ENCODE measurements at regions not wholly inside any gene's neighbourhood (a gene's known extent, or its start where the extent isn't known, plus 50 kb on each side); places are given as distances from the start of the nearest gene placed in this dataset.

DNA sequence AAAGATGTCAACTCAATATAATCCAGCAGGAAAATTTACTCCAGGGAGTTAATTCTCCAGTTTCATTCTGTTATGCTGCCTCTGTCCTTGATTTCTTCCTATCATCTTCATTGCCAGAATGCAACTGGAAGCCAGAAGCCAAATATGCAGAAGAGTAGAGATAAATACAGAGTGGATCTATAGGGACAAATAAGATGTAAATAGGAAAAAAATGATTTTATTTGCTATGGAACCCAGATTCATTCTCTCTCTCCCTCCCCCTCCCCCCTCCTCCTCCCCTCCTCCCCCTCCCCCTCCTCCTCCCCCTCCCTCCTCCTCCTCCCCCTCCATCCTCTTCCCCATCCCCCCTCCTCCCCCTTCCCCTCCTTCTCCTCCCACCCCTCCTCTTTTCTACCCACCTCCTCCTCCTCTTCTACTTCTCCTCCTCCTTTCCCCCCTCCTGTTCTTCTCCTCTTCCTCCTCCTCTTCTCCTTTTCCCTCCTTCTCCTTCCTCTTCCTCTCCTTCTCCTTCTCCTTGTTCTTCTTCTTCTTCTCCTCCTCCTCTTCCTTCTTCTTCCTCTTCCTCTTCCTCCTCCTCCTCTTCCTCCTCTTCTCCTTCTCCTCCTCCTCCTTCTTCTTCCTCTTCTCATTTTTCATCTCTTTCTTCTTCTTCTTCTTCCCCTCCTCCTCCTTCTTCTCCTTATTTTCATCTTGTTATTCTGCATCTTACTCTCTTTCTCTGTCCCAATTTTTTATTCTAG, 306.4 kb downstream of the NUF2 start:
- H3K27ac ChIP-seq (ENCODE audit: extremely low read depth, low read depth, low read length) = no peak overlapping the region
- no peaks in the 10 kb centered on the region for H3K9me3 ChIP-seq (ENCODE audit: control insufficient read depth, insufficient read depth, low read depth, low read length)
- no peaks in the 10 kb centered on the region for H3K36me3 ChIP-seq (ENCODE audit: control insufficient read depth in 2 of 2, insufficient read depth in 1 of 2, low read length in 2 of 2)
- H3K4me3 ChIP-seq (ENCODE audit: low read depth, low read length) = no peak overlapping the region
- POLR2A ChIA-PET = no interaction called here
- TF ChIP-seq ZNF138 (tag by site-specific recombination; IDR thresholded peaks at IDR 0.05; ENCODE audit: borderline replicate concordance) (no peak), ZNF366 (tag by site-specific recombination; conservative IDR thresholded peaks at IDR 0.05) (peak; percentile 37; the same call in 1 of the 2 replicates), ZNF747 (tag by site-specific recombination; IDR thresholded peaks at IDR 0.05) (no peak), ZNF202 (tag by site-specific recombination; IDR thresholded peaks at IDR 0.05; ENCODE audit: borderline replicate concordance) (no peak), KLF9 (tag by site-specific recombination; IDR thresholded peaks at IDR 0.05; ENCODE audit: low read depth) (no peak)
- TF ChIP-seq, protein P1, sequence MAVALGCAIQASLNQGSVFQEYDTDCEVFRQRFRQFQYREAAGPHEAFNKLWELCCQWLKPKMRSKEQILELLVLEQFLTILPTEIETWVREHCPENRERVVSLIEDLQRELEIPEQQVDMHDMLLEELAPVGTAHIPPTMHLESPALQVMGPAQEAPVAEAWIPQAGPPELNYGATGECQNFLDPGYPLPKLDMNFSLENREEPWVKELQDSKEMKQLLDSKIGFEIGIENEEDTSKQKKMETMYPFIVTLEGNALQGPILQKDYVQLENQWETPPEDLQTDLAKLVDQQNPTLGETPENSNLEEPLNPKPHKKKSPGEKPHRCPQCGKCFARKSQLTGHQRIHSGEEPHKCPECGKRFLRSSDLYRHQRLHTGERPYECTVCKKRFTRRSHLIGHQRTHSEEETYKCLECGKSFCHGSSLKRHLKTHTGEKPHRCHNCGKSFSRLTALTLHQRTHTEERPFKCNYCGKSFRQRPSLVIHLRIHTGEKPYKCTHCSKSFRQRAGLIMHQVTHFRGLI (tag by site-specific recombination; IDR thresholded peaks at IDR 0.05) = no peak
- TF ChIP-seq, protein P2, sequence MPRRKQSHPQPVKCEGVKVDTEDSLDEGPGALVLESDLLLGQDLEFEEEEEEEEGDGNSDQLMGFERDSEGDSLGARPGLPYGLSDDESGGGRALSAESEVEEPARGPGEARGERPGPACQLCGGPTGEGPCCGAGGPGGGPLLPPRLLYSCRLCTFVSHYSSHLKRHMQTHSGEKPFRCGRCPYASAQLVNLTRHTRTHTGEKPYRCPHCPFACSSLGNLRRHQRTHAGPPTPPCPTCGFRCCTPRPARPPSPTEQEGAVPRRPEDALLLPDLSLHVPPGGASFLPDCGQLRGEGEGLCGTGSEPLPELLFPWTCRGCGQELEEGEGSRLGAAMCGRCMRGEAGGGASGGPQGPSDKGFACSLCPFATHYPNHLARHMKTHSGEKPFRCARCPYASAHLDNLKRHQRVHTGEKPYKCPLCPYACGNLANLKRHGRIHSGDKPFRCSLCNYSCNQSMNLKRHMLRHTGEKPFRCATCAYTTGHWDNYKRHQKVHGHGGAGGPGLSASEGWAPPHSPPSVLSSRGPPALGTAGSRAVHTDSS (tag by site-specific recombination; IDR thresholded peaks at IDR 0.05) = peak; percentile 76; the same call in 1 of the 2 replicates
- CTCF ChIA-PET = no interaction called here
- no peaks in the 10 kb centered on the region for H3K4me1 ChIP-seq (ENCODE audit: control insufficient read depth, insufficient read depth, low read length)

DNA sequence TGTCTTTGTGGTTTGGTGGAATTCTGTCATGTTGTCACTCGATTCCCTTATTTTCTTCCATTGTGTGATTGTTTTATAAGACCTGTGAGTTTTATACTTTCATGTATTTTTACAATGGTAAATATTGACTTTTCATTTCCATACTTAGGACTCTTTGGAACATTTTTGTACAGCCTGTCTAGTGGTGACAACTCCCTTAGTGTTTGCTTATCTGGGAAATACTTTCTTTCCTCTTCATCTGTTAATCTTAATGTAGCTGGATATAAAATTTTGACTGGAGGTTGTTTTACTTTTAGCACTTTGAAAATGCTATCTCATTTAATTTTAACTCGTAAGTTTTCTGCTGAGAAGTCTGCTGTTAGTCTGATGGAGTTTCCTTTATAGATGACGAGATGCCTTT, 310.5 kb downstream of the NUF2 start:
- H3K27ac ChIP-seq (ENCODE audit: extremely low read depth, low read depth, low read length) = no peak overlapping the region
- H3K9me3 ChIP-seq (ENCODE audit: control insufficient read depth, insufficient read depth, low read depth, low read length) = no peaks in the 10 kb centered on the region
- no peak overlapping the region for H3K4me3 ChIP-seq (ENCODE audit: low read depth, low read length)
- ChIA-PET CTCF (no interaction called here), POLR2A (no interaction called here)
- no peaks in the 10 kb centered on the region for H3K4me1 ChIP-seq (ENCODE audit: control insufficient read depth, insufficient read depth, low read length)
- no peak for TF ChIP-seq KLF7 (tag by site-specific recombination; IDR thresholded peaks at IDR 0.05; ENCODE audit: borderline replicate concordance)
- TF ChIP-seq SETDB1 (IDR thresholded peaks at IDR 0.05; ENCODE audit: insufficient read length, low read length) = peak; percentile 94
- H3K36me3 ChIP-seq (ENCODE audit: control insufficient read depth in 2 of 2, insufficient read depth in 1 of 2, low read length in 2 of 2) = no peaks in the 10 kb centered on the region

DNA sequence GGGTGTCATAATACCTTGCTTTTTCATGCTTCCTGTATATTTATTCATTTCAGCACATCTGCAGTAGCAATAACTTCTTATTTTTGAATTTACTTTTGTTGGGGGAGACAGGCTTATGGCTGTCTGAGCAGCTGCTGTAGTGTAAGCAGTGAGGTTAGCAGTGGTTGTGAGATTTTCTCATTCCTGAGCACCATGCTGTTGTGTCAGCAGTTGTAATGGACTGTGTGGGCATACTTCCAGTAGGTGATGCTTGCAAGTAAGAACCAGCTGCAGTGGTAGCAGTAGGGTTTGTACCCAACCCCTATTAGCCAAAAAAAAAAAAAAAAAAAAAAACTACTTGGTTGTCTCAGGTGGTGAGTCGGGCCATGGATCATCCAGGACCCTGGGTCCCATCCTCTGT, 311.6 kb downstream of the NUF2 start:
- no peak overlapping the region for H3K4me3 ChIP-seq (ENCODE audit: low read depth, low read length)
- CTCF ChIA-PET = no interaction called here
- H3K27ac ChIP-seq (ENCODE audit: extremely low read depth, low read depth, low read length) = no peak overlapping the region
- H3K9me3 ChIP-seq (ENCODE audit: control insufficient read depth, insufficient read depth, low read depth, low read length) = no peaks in the 10 kb centered on the region
- H3K4me1 ChIP-seq (ENCODE audit: control insufficient read depth, insufficient read depth, low read length) = no peaks in the 10 kb centered on the region
- H3K36me3 ChIP-seq (ENCODE audit: control insufficient read depth in 2 of 2, insufficient read depth in 1 of 2, low read length in 2 of 2) = no peaks in the 10 kb centered on the region
- POLR2A ChIA-PET = no interaction called here
- TF ChIP-seq, protein P3, sequence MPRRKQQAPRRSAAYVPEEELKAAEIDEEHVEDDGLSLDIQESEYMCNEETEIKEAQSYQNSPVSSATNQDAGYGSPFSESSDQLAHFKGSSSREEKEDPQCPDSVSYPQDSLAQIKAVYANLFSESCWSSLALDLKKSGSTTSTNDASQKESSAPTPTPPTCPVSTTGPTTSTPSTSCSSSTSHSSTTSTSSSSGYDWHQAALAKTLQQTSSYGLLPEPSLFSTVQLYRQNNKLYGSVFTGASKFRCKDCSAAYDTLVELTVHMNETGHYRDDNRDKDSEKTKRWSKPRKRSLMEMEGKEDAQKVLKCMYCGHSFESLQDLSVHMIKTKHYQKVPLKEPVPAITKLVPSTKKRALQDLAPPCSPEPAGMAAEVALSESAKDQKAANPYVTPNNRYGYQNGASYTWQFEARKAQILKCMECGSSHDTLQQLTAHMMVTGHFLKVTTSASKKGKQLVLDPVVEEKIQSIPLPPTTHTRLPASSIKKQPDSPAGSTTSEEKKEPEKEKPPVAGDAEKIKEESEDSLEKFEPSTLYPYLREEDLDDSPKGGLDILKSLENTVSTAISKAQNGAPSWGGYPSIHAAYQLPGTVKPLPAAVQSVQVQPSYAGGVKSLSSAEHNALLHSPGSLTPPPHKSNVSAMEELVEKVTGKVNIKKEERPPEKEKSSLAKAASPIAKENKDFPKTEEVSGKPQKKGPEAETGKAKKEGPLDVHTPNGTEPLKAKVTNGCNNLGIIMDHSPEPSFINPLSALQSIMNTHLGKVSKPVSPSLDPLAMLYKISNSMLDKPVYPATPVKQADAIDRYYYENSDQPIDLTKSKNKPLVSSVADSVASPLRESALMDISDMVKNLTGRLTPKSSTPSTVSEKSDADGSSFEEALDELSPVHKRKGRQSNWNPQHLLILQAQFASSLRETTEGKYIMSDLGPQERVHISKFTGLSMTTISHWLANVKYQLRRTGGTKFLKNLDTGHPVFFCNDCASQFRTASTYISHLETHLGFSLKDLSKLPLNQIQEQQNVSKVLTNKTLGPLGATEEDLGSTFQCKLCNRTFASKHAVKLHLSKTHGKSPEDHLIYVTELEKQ (tag by site-specific recombination; IDR thresholded peaks at IDR 0.05; ENCODE audit: borderline replicate concordance) = no peak
- TF ChIP-seq ZNF324 (tag by site-specific recombination; IDR thresholded peaks at IDR 0.05) = no peak
- no peak for TF ChIP-seq ZNF501 (tag by site-specific recombination; IDR thresholded peaks at IDR 0.05)
- TF ChIP-seq HOXC10 (CRISPR knock-in tag; IDR thresholded peaks at IDR 0.05) = no peak
- TF ChIP-seq, protein P4, sequence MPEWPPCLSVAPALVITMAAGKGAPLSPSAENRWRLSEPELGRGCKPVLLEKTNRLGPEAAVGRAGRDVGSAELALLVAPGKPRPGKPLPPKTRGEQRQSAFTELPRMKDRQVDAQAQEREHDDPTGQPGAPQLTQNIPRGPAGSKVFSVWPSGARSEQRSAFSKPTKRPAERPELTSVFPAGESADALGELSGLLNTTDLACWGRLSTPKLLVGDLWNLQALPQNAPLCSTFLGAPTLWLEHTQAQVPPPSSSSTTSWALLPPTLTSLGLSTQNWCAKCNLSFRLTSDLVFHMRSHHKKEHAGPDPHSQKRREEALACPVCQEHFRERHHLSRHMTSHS (tag by site-specific recombination; IDR thresholded peaks at IDR 0.05) = no peak
- no peak for TF ChIP-seq ZNF175 (tag by site-specific recombination; IDR thresholded peaks at IDR 0.05)
- TF ChIP-seq ZFHX2 (tag by site-specific recombination; conservative IDR thresholded peaks at IDR 0.05) = no peak
- TF ChIP-seq, protein P5, sequence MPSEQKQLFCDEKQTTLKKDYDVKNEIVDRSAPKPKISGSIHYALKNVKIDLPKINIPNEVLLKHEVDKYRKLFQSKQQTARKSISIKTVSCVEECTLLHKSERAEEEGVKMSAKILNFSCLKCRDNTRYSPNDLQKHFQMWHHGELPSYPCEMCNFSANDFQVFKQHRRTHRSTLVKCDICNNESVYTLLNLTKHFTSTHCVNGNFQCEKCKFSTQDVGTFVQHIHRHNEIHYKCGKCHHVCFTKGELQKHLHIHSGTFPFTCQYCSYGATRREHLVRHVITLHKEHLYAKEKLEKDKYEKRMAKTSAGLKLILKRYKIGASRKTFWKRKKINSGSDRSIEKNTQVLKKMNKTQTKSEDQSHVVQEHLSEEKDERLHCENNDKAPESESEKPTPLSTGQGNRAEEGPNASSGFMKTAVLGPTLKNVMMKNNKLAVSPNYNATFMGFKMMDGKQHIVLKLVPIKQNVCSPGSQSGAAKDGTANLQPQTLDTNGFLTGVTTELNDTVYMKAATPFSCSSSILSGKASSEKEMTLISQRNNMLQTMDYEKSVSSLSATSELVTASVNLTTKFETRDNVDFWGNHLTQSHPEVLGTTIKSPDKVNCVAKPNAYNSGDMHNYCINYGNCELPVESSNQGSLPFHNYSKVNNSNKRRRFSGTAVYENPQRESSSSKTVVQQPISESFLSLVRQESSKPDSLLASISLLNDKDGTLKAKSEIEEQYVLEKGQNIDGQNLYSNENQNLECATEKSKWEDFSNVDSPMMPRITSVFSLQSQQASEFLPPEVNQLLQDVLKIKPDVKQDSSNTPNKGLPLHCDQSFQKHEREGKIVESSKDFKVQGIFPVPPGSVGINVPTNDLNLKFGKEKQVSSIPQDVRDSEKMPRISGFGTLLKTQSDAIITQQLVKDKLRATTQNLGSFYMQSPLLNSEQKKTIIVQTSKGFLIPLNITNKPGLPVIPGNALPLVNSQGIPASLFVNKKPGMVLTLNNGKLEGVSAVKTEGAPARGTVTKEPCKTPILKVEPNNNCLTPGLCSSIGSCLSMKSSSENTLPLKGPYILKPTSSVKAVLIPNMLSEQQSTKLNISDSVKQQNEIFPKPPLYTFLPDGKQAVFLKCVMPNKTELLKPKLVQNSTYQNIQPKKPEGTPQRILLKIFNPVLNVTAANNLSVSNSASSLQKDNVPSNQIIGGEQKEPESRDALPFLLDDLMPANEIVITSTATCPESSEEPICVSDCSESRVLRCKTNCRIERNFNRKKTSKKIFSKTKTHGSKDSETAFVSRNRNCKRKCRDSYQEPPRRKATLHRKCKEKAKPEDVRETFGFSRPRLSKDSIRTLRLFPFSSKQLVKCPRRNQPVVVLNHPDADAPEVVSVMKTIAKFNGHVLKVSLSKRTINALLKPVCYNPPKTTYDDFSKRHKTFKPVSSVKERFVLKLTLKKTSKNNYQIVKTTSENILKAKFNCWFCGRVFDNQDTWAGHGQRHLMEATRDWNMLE (tag by site-specific recombination; conservative IDR thresholded peaks at IDR 0.05; ENCODE audit: low read depth) = no peak
- TF ChIP-seq KLF16 (tag by site-specific recombination; IDR thresholded peaks at IDR 0.05) = no peak
- TF ChIP-seq MZF1 (tag by site-specific recombination; IDR thresholded peaks at IDR 0.05; ENCODE audit: borderline replicate concordance) = no peak

Measured in HEK293 (cell line).